ENCODE measurements at regions not wholly inside any gene's neighbourhood (a gene's known extent, or its start where the extent isn't known, plus 50 kb on each side); places are given as distances from the start of the nearest gene placed in this dataset.

DNA sequence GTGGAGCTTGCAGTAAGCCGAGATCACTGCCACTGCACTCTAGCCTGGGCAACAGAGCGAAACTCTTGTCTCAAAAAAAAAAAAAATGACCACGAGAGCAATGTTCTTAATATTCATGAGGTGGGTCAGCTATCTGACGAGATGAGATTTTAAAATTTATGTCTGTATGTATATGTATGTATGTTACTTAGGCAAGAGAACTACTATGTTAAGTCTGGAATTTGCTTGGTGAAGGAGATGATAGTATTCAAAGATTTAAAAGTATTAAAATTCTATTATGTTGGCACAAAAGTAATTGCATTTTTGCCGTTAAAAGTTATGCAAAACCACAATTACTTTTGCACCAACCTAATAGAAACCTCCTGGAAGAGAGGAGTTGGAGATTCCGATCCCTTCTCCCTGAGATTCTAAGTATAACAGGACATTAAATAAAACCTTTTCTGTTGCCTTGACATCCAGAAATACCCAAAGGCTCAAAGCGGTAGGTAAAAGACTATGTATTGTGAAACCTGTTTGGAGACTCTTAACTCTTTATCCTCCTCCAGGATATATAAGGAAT is 114.3 kb upstream of the TNS3 start:
- Histone ChIP-seq H4K20me1 (ENCODE audit: insufficient read depth) (no peaks in the 10 kb centered on the region), H3K36me3 (ENCODE audit: insufficient read depth, low read length) (no peaks in the 10 kb centered on the region), H3K79me2 (replicated peaks; ENCODE audit: insufficient read depth, low read length) (no peaks in the 10 kb centered on the region), H3K9me2 (ENCODE audit: insufficient read depth, low read length) (no peaks in the 10 kb centered on the region), H3K4me2 (ENCODE audit: low read length) (no peak overlapping the region), H3K27me3 (ENCODE audit: insufficient read depth, low read depth, low read length) (no peaks in the 10 kb centered on the region), H3K9ac (ENCODE audit: low read length) (no peak overlapping the region), H3F3A (ENCODE audit: insufficient read depth, low read length, poor library complexity, severe bottlenecking) (no peaks in the 10 kb centered on the region), H3K27ac (ENCODE audit: low read length) (no peak overlapping the region), H3K9me3 (ENCODE audit: low read length) (no peaks in the 10 kb centered on the region), H3K4me3 (ENCODE audit: low read length) (no peak overlapping the region), H2AFZ (ENCODE audit: low read depth, low read length) (no peak overlapping the region)
- TF ChIP-seq, protein P1, sequence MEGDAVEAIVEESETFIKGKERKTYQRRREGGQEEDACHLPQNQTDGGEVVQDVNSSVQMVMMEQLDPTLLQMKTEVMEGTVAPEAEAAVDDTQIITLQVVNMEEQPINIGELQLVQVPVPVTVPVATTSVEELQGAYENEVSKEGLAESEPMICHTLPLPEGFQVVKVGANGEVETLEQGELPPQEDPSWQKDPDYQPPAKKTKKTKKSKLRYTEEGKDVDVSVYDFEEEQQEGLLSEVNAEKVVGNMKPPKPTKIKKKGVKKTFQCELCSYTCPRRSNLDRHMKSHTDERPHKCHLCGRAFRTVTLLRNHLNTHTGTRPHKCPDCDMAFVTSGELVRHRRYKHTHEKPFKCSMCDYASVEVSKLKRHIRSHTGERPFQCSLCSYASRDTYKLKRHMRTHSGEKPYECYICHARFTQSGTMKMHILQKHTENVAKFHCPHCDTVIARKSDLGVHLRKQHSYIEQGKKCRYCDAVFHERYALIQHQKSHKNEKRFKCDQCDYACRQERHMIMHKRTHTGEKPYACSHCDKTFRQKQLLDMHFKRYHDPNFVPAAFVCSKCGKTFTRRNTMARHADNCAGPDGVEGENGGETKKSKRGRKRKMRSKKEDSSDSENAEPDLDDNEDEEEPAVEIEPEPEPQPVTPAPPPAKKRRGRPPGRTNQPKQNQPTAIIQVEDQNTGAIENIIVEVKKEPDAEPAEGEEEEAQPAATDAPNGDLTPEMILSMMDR (IDR thresholded peaks at IDR 0.05; ENCODE audit: poor library complexity, severe bottlenecking), result no peak
- TF ChIP-seq EP300 (conservative IDR thresholded peaks at IDR 0.05; ENCODE audit: poor library complexity, severe bottlenecking), result no peak
- TF ChIP-seq EZH2 (IDR thresholded peaks at IDR 0.05; ENCODE audit: borderline replicate concordance, insufficient read depth, low read length, poor library complexity, severe bottlenecking), result no peak
- TF ChIP-seq, protein P2, sequence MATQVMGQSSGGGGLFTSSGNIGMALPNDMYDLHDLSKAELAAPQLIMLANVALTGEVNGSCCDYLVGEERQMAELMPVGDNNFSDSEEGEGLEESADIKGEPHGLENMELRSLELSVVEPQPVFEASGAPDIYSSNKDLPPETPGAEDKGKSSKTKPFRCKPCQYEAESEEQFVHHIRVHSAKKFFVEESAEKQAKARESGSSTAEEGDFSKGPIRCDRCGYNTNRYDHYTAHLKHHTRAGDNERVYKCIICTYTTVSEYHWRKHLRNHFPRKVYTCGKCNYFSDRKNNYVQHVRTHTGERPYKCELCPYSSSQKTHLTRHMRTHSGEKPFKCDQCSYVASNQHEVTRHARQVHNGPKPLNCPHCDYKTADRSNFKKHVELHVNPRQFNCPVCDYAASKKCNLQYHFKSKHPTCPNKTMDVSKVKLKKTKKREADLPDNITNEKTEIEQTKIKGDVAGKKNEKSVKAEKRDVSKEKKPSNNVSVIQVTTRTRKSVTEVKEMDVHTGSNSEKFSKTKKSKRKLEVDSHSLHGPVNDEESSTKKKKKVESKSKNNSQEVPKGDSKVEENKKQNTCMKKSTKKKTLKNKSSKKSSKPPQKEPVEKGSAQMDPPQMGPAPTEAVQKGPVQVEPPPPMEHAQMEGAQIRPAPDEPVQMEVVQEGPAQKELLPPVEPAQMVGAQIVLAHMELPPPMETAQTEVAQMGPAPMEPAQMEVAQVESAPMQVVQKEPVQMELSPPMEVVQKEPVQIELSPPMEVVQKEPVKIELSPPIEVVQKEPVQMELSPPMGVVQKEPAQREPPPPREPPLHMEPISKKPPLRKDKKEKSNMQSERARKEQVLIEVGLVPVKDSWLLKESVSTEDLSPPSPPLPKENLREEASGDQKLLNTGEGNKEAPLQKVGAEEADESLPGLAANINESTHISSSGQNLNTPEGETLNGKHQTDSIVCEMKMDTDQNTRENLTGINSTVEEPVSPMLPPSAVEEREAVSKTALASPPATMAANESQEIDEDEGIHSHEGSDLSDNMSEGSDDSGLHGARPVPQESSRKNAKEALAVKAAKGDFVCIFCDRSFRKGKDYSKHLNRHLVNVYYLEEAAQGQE (IDR thresholded peaks at IDR 0.05; ENCODE audit: borderline replicate concordance), result no peak
- no peak for TF ChIP-seq SMC3 (conservative IDR thresholded peaks at IDR 0.05; ENCODE audit: poor library complexity)
- no peak for TF ChIP-seq MXI1 (conservative IDR thresholded peaks at IDR 0.05; ENCODE audit: poor library complexity, severe bottlenecking)
- no peak for TF ChIP-seq POLR2AphosphoS5 (IDR thresholded peaks at IDR 0.05)
- TF ChIP-seq RAD21 (conservative IDR thresholded peaks at IDR 0.05), result no peak
- no peak for TF ChIP-seq TAF1 (IDR thresholded peaks at IDR 0.05; ENCODE audit: low read depth)

DNA sequence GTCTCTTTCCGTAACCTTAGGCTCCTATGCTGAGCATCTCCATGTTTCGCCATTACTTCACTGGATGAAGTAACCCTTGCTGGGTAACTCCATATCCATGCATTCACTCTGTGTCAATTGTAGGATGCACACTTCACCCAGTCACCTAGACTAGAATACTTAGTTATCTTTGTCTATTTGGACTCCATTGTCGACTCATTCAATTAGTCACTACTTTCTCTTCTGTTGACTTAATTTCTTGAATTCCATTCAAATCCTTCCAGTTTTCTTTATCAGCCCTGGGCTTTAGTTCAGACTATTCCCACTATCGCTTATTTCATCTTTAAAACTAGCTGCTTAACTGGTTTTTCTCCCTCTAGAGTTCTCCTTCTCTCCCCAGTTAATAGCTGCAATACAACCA is 111.3 kb upstream of the TNS3 start:
- Histone ChIP-seq H3K9me3 (ENCODE audit: low read length) (no peaks in the 10 kb centered on the region), H3K4me3 (ENCODE audit: low read length) (no peak overlapping the region), H3K27ac (ENCODE audit: low read length) (no peak overlapping the region), H3K27me3 (ENCODE audit: insufficient read depth, low read depth, low read length) (no peaks in the 10 kb centered on the region), H4K20me1 (ENCODE audit: insufficient read depth) (no peaks in the 10 kb centered on the region), H3K9me2 (ENCODE audit: insufficient read depth, low read length) (no peaks in the 10 kb centered on the region), H3K36me3 (ENCODE audit: insufficient read depth, low read length) (no peaks in the 10 kb centered on the region), H2AFZ (ENCODE audit: low read depth, low read length) (no peak overlapping the region), H3F3A (ENCODE audit: insufficient read depth, low read length, poor library complexity, severe bottlenecking) (no peaks in the 10 kb centered on the region), H3K79me2 (replicated peaks; ENCODE audit: insufficient read depth, low read length) (no peaks in the 10 kb centered on the region), H3K4me2 (ENCODE audit: low read length) (no peak overlapping the region), H3K9ac (ENCODE audit: low read length) (no peak overlapping the region)
- TF ChIP-seq EZH2 (IDR thresholded peaks at IDR 0.05; ENCODE audit: borderline replicate concordance, insufficient read depth, low read length, poor library complexity, severe bottlenecking) (no peak), SMC3 (conservative IDR thresholded peaks at IDR 0.05; ENCODE audit: poor library complexity) (no peak), TAF1 (IDR thresholded peaks at IDR 0.05; ENCODE audit: low read depth) (no peak), RAD21 (conservative IDR thresholded peaks at IDR 0.05) (no peak), MXI1 (conservative IDR thresholded peaks at IDR 0.05; ENCODE audit: poor library complexity, severe bottlenecking) (no peak), POLR2AphosphoS5 (IDR thresholded peaks at IDR 0.05) (no peak), EP300 (conservative IDR thresholded peaks at IDR 0.05; ENCODE audit: poor library complexity, severe bottlenecking) (no peak)
- TF ChIP-seq, protein P2 (IDR thresholded peaks at IDR 0.05; ENCODE audit: borderline replicate concordance), result no peak
- TF ChIP-seq, protein P1 (IDR thresholded peaks at IDR 0.05; ENCODE audit: poor library complexity, severe bottlenecking), result no peak

All from neural cell (in vitro differentiated cells).